ENCODE measurements at regions not wholly inside any gene's neighbourhood (a gene's known extent, or its start where the extent isn't known, plus 50 kb on each side); places are given as distances from the start of the nearest gene placed in this dataset.

DNA sequence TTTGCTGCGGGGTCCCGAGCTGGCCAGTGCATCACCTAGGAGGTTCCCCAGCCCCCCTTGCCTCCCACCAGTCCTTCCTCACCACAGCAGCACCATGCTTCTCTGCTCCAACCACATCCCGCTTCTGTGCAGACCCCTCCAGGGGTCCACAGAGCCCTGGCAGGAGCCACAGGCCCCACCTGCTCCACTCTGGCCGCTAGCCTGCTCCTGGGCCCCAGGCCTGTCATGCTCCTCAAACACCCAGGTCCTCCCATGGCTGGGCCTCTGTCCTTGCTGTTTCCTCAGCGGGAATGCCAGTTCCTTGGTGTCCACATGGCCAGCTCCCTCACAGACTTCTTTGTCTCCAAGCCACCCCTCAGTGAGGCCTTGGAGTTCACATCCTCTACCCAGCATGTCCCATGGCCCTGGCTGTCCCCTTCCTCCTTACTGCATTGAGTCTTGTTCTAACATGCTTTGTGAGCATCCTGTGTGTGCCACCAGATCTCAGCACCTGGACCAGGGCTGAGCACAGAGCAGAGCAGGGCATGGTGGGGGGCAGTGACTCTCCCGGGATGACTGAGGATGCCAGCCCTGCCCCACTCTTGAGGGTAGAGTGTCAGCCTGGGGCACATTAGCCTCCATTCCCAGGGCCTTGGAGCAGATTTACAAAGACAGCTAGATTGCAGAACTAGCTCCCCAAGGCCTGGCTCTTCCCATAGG, 201.0 kb upstream of the HS6ST1 start:
- H3K4me1 Mint-ChIP-seq (ENCODE audit: low read depth) = no peaks in the 10 kb centered on the region
- TF ChIP-seq, protein P1, sequence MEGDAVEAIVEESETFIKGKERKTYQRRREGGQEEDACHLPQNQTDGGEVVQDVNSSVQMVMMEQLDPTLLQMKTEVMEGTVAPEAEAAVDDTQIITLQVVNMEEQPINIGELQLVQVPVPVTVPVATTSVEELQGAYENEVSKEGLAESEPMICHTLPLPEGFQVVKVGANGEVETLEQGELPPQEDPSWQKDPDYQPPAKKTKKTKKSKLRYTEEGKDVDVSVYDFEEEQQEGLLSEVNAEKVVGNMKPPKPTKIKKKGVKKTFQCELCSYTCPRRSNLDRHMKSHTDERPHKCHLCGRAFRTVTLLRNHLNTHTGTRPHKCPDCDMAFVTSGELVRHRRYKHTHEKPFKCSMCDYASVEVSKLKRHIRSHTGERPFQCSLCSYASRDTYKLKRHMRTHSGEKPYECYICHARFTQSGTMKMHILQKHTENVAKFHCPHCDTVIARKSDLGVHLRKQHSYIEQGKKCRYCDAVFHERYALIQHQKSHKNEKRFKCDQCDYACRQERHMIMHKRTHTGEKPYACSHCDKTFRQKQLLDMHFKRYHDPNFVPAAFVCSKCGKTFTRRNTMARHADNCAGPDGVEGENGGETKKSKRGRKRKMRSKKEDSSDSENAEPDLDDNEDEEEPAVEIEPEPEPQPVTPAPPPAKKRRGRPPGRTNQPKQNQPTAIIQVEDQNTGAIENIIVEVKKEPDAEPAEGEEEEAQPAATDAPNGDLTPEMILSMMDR (IDR thresholded peaks at IDR 0.05) = no peak
- H3K9me3 Mint-ChIP-seq = no peaks in the 10 kb centered on the region
- no peak overlapping the region for H3K27ac Mint-ChIP-seq
- peaks cover 8% of the 10 kb centered on the region for H3K4me1 ChIP-seq (ENCODE audit: insufficient read depth, low read length)
- H3K4me3 ChIP-seq (ENCODE audit: low read length) = no peak overlapping the region
- DNase-seq = no peak
- no peak overlapping the region for H3K4me3 Mint-ChIP-seq
- intact Hi-C loops (cut with DNase I, micrococcal nuclease) = no loop called here
- H3K27ac ChIP-seq (ENCODE audit: low read depth in 1 of 2, low read length in 2 of 2) = no peak overlapping the region
- H3K36me3 Mint-ChIP-seq (ENCODE audit: low read depth) = no peaks in the 10 kb centered on the region
- H3K36me3 ChIP-seq (ENCODE audit: insufficient read depth, low read length) = no peaks in the 10 kb centered on the region
- H3K27me3 Mint-ChIP-seq = no peaks in the 10 kb centered on the region
- H3K9me3 ChIP-seq (ENCODE audit: control insufficient read depth in 1 of 2, insufficient read depth in 1 of 2, low read length in 2 of 2) = peaks cover 0 to 5% of the 10 kb centered on the region in 2 experiments
- no peaks in the 10 kb centered on the region for H3K27me3 ChIP-seq (ENCODE audit: control insufficient read depth in 1 of 2, insufficient read depth in 2 of 2, low read length in 2 of 2)
- POLR2A ChIA-PET = no interaction called here
- ATAC-seq (ENCODE audit: poor library complexity) = no peak
- CTCF ChIA-PET = no interaction called here

DNA sequence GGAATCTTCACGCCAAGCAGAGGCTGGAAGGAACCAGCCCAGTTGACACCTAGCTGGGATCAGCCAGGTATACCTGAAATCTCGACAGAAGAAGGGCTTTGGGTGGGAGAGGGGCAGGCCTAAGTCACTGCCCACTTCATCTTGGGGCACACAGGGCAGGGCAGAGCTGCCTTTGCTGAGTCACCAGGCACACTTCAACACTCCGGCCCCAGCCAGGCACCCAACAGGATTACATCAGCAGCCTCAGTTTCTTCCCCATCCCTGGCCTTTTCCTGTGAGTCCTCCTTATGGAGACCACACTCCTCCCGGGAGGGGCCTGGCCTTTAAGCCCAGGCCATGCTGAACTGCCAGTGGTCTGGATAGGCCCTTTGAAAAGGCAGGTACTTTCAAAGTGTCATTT, 201.7 kb upstream of the HS6ST1 start:
- Mint-ChIP-seq H3K4me1 (ENCODE audit: low read depth) (no peaks in the 10 kb centered on the region), H3K27me3 (no peaks in the 10 kb centered on the region), H3K4me3 (no peak overlapping the region), H3K9me3 (no peaks in the 10 kb centered on the region), H3K27ac (no peak overlapping the region), H3K36me3 (ENCODE audit: low read depth) (no peaks in the 10 kb centered on the region)
- no peak overlapping the region for H3K27ac ChIP-seq (ENCODE audit: low read depth in 1 of 2, low read length in 2 of 2)
- peaks cover 8% of the 10 kb centered on the region for H3K4me1 ChIP-seq (ENCODE audit: insufficient read depth, low read length)
- no peaks in the 10 kb centered on the region for H3K27me3 ChIP-seq (ENCODE audit: control insufficient read depth in 1 of 2, insufficient read depth in 2 of 2, low read length in 2 of 2)
- H3K4me3 ChIP-seq (ENCODE audit: low read length) = no peak overlapping the region
- POLR2A ChIA-PET = no interaction called here
- H3K9me3 ChIP-seq (ENCODE audit: control insufficient read depth in 1 of 2, insufficient read depth in 1 of 2, low read length in 2 of 2) = peaks cover 0 to 5% of the 10 kb centered on the region in 2 experiments
- ATAC-seq (ENCODE audit: poor library complexity) = no peak
- no peaks in the 10 kb centered on the region for H3K36me3 ChIP-seq (ENCODE audit: insufficient read depth, low read length)
- intact Hi-C loops (cut with DNase I, micrococcal nuclease) = no loop called here
- TF ChIP-seq, protein P1 (IDR thresholded peaks at IDR 0.05) = no peak
- peak in 2 of 14 experiments; percentile 35 to 48 for DNase-seq
- CTCF ChIA-PET = no interaction called here

DNA sequence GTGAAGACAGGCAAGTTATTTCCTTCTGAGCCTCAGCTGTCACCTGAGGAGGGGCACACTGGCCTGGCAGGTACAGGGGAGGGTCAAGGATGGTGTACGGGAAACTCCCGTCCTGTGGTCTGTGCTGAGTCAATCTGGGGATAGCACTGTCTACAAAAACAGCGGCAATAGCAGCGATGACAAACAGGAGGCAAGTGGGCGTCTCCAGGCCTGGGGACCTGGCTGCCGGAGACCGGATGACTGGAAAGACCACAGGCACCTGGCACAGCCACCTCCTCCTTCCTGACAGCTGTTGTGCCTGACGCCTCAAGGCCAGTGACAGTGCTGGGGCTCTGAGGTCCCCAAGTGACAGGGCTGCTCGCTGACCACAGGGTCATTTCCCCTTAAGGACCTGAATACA, 202.1 kb upstream of the HS6ST1 start:
- H3K36me3 Mint-ChIP-seq (ENCODE audit: low read depth) = no peaks in the 10 kb centered on the region
- ChIA-PET CTCF (no interaction called here), POLR2A (no interaction called here)
- H3K27me3 Mint-ChIP-seq = no peaks in the 10 kb centered on the region
- ATAC-seq (ENCODE audit: poor library complexity) = peak; percentile 24
- intact Hi-C loops (cut with DNase I, micrococcal nuclease) = no loop called here
- peak in 3 of 14 experiments; percentile 8 to 65 (median 45) for DNase-seq
- H3K27me3 ChIP-seq (ENCODE audit: control insufficient read depth in 1 of 2, insufficient read depth in 2 of 2, low read length in 2 of 2) = no peaks in the 10 kb centered on the region
- no peaks in the 10 kb centered on the region for H3K4me1 Mint-ChIP-seq (ENCODE audit: low read depth)
- no peaks in the 10 kb centered on the region for H3K36me3 ChIP-seq (ENCODE audit: insufficient read depth, low read length)
- H3K27ac Mint-ChIP-seq = no peak overlapping the region
- H3K9me3 Mint-ChIP-seq = no peaks in the 10 kb centered on the region
- peaks cover 8% of the 10 kb centered on the region for H3K4me1 ChIP-seq (ENCODE audit: insufficient read depth, low read length)
- no peak overlapping the region for H3K4me3 ChIP-seq (ENCODE audit: low read length)
- H3K27ac ChIP-seq (ENCODE audit: low read depth in 1 of 2, low read length in 2 of 2) = no peak overlapping the region
- no peak overlapping the region for H3K4me3 Mint-ChIP-seq
- TF ChIP-seq, protein P1 (IDR thresholded peaks at IDR 0.05) = no peak
- H3K9me3 ChIP-seq (ENCODE audit: control insufficient read depth in 1 of 2, insufficient read depth in 1 of 2, low read length in 2 of 2) = peaks cover 0 to 5% of the 10 kb centered on the region in 2 experiments

Measured in CD4-positive, alpha-beta T cell (primary cell).